Loucy (cell line): ENCODE measurements at regions not wholly inside any gene's neighbourhood (a gene's known extent, or its start where the extent isn't known, plus 50 kb on each side); places are given as distances from the start of the nearest gene placed in this dataset.
"Not testable (repeated sequence)": the region's sequence is repeated elsewhere in the genome, so short reads cannot be mapped to it uniquely, and the experiment has no call there.

Experiments used
- CTCF ChIP-seq: fragments of 200-600 bp; sonication (generic); conservative IDR thresholded peaks from 2 replicates; pipeline ENCODE4 v1.5.1; 2014; ENCODE audit warnings: mild to moderate bottlenecking, antibody characterized with exemption, low read length
- EZH2phosphoT487 ChIP-seq: fragments of 200-600 bp; IDR thresholded peaks from 2 replicates; pipeline ENCODE4 v1.6.1; 2018; ENCODE audit warnings: antibody characterized with exemption, mild to moderate bottlenecking, moderate library complexity, borderline replicate concordance

- not testable (repeated sequence) for TF ChIP-seq CTCF, EZH2phosphoT487
Observed at GRCh38 chr5:58308384-58308783, 151.5 kb downstream of the PLK2 start.
